ENCODE measurements at regions not wholly inside any gene's neighbourhood (a gene's known extent, or its start where the extent isn't known, plus 50 kb on each side); places are given as distances from the start of the nearest gene placed in this dataset.
"Not testable (repeated sequence)": the region's sequence is repeated elsewhere in the genome, so short reads cannot be mapped to it uniquely, and the experiment has no call there.

DNA sequence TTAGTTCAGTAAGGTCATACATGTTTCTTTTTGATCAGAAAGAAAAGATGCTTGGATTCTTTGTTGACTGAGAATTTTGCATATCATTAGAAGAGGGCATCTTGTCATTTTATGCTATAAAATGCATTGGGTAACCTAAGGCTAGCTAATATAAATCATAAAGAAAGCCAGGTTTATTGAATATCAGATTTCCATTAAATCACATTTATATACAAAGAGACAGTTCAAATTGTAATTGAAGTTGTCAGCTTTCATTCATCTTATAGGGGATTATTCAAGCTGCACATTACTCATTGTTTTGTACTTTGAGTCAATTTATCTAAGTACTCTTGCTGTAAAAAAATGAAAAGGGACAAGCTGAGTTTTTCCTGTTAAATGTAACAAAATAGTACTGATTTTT lies 259.1 kb upstream of the CDH12 start:
- Mint-ChIP-seq H3K4me1 (no peaks in the 10 kb centered on the region), H3K27ac (no peak overlapping the region), H3K27me3 (no peaks in the 10 kb centered on the region), H3K9me3 (peaks cover 0 to 17% of the 10 kb centered on the region in 2 donors), H3K4me3 (no peak overlapping the region)
- ATAC-seq, result no peak
- no peak for DNase-seq

DNA sequence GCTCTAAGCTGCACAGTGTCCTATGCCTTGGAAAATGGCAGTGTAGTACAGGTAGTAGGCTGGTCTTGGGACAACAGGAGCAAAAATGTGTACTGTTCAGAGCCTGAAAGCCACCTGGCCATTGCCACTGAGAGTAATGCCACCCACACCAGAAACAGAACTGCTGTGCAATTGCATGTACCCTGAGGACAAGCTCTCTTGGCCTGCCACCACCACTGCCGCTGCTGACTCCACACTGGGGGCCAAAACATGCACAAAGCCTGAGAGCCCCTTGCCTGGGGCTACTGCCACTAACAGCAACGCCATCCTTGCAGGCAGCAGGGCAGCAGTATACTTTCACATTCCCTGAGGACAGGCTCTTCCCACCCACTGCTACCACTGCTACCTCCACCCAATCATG lies 251.9 kb upstream of the CDH12 start:
- Mint-ChIP-seq H3K27ac (no peak overlapping the region), H3K27me3 (no peaks in the 10 kb centered on the region), H3K9me3 (peaks cover 11 to 32% of the 10 kb centered on the region in 2 donors), H3K4me3 (no peak overlapping the region), H3K4me1 (no peaks in the 10 kb centered on the region)
- DNase-seq (no peak), ATAC-seq (no peak)

DNA sequence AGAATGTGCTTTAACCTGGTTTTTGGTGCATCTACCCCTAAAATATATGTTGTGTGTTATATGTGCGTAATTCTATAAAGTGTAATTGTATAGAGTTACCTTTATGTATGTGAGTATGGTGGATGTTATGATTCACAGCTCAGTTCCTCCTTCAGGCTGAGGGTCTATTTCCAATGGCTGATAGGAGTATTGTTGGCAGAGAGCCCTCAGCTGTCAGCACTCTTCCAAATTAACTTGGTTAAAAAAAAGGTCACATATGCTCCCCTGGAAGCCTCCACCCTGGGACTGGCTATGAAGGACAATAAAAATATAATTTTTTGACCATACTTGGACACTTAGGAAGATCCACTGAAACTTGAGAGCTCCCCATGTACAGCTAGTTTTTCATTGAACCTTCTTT lies 250.4 kb upstream of the CDH12 start:
- Mint-ChIP-seq H3K9me3 (peaks cover 11 to 31% of the 10 kb centered on the region in 2 donors), H3K27me3 (no peaks in the 10 kb centered on the region), H3K4me3 (no peak overlapping the region), H3K4me1 (no peaks in the 10 kb centered on the region), H3K27ac (no peak overlapping the region)
- no peak for ATAC-seq
- no peak for DNase-seq

DNA sequence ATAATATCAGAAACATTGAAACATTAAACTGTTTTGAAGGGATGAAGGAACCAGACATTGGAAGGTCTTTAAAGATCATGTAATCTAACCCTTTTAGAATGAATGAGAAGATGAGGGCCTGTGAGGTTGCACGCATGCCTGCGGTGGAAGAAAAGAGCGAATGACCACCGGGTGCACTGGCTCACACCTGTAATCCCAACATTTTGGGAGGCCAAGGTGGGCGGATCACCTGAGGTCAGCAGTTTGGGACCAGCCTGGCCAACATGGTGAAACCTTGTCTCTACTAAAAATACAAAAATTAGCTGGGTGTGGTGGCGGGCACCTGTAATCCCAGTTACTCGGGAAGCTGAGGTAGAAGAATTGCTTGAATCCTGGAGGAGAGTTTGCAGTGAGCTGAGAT lies 242.3 kb upstream of the CDH12 start:
- H3K27me3 Mint-ChIP-seq, H3K4me1 Mint-ChIP-seq, H3K9me3 Mint-ChIP-seq, H3K4me3 Mint-ChIP-seq, H3K27ac Mint-ChIP-seq, DNase-seq, ATAC-seq: not testable (repeated sequence)

DNA sequence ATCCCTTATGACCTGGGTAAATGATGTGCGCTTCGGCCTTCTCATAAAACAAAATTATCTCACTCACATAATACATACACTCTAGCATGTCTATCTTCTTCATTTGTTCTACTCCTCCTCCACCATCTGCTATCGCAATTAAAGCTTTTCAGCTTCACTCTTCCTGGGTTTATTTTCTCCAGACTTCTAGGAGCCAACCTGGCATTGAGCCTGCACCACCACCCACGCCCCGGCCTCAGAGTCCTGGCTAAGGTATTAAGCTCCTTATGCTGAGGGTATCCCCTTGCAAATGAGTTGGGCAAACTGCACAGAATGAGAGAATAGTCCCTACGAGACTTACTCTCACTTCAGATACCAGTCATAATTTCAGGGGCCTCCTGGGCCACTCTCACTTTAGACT lies 236.1 kb upstream of the CDH12 start:
- no peak for ATAC-seq
- no peaks in the 10 kb centered on the region for H3K27me3 Mint-ChIP-seq

DNA sequence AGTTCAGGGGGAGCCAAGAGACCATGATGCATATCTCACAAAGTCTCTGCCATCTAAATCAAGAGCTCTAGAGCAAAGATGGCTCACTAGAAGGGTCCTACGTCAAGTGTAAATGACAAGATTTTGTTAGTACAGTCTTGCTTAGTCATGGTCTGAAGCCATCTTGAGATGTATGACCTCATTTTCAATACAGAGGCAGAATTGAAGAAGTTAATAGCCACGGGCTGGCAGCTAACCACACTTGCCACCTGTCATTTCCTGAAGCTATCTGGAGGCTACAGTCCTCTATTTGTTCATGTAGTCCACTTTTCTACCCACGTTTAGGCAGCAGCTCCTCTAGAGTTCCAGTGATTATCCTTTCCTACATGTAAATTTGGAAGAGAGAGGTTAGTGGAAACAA lies 231.7 kb upstream of the CDH12 start:
- Mint-ChIP-seq H3K4me3 (no peak overlapping the region), H3K4me1 (no peaks in the 10 kb centered on the region), H3K9me3 (peaks cover 7 to 18% of the 10 kb centered on the region in 2 donors), H3K27ac (no peak overlapping the region), H3K27me3 (no peaks in the 10 kb centered on the region)
- DNase-seq (no peak), ATAC-seq (no peak)

More for the DNA sequence above, 236.1 kb upstream of the CDH12 start:
- no peak for DNase-seq
- Mint-ChIP-seq H3K9me3 (peaks cover 7 to 18% of the 10 kb centered on the region in 2 donors), H3K4me1 (no peaks in the 10 kb centered on the region), H3K27ac (no peak overlapping the region), H3K4me3 (no peak overlapping the region)

DNA sequence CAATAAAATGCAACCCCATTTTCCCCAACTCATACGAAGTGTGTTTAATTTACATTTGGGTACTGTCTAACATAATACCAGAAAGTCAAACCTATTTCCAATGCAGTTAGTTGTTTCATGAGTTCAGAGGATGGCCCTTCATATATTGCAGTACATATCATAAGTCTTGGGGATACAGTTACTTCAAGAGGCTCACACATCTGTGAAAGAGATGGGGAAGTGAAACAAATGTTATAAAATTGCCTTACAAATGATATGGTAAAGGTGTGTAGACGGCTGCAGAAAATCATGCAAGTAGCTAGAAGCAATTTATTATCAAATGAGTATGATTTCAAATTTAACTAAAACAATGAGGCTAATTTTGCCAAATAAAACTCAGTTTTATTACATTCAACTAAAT lies 219.0 kb upstream of the CDH12 start:
- Mint-ChIP-seq H3K4me1 (no peaks in the 10 kb centered on the region), H3K9me3 (peaks cover 0 to 10% of the 10 kb centered on the region in 2 donors), H3K27me3 (no peaks in the 10 kb centered on the region), H3K27ac (no peak overlapping the region), H3K4me3 (no peak overlapping the region)
- DNase-seq (no peak), ATAC-seq (no peak)

DNA sequence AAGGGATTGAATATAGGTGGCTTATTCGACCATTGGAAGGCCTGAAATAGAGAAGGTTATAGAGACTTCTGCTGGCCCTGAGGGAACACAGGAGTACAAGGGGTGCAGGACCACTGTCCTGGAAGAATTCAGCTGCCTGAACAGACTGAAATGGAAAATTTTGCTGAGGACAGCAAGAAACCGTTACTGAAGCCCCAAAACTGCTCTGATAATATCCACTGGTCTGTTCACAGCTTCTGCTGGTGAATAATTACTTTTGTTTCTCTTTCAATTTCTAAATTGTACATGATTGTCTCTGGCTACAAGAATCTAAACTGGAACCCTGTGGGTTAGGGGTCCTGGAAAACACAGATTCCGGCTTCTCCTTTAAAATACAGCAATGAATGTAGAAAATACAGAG lies 218.5 kb upstream of the CDH12 start:
- H3K9me3 Mint-ChIP-seq, result peaks cover 3 to 5% of the 10 kb centered on the region in 2 donors
- no peak overlapping the region for H3K4me3 Mint-ChIP-seq
- no peaks in the 10 kb centered on the region for H3K4me1 Mint-ChIP-seq
- ATAC-seq (no peak), DNase-seq (no peak)
- no peak overlapping the region for H3K27ac Mint-ChIP-seq
- H3K27me3 Mint-ChIP-seq, result no peaks in the 10 kb centered on the region

DNA sequence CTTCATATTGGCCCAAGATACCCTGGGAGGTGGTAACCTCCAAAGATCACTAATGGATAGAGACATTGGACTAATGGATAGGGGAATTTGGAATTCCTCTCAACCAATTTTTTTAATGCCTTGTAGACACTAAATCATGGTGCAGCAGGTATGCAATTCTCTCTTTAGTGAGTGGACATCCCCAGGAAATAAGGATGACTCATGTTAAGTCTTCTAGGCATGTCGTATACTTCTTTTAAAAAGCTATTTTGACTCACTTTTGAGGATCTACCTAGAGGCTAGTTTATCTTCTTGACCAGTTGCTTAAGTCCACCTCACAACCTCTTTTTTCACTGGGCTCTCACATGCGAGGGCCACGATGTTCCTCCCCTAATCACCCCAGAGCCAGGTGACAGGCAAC lies 211.6 kb upstream of the CDH12 start:
- Mint-ChIP-seq H3K4me3 (no peak overlapping the region), H3K27me3 (no peaks in the 10 kb centered on the region), H3K4me1 (no peaks in the 10 kb centered on the region), H3K9me3 (peaks cover 4 to 5% of the 10 kb centered on the region in 2 donors), H3K27ac (no peak overlapping the region)
- ATAC-seq (no peak), DNase-seq (no peak)

DNA sequence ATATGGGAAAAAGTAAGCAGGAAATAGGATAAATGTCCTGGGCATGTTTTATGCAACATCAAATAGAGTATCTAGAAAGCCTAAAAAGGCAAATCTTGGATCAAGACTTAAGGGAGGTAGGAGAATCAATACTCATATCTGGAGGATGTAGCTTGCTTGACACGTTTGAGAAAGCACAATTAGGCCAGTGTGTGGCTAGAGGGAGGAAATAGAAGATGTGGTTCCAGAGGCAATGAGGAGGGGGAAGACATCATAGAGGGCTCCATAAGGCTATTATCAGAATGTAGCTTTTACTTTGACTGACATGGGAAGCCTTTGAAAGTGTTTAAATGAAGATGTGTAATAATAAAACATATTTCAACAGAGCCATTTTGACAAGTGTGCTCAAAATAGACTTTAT lies 200.7 kb upstream of the CDH12 start:
- no peak overlapping the region for H3K27ac Mint-ChIP-seq
- no peak overlapping the region for H3K4me3 Mint-ChIP-seq

DNA sequence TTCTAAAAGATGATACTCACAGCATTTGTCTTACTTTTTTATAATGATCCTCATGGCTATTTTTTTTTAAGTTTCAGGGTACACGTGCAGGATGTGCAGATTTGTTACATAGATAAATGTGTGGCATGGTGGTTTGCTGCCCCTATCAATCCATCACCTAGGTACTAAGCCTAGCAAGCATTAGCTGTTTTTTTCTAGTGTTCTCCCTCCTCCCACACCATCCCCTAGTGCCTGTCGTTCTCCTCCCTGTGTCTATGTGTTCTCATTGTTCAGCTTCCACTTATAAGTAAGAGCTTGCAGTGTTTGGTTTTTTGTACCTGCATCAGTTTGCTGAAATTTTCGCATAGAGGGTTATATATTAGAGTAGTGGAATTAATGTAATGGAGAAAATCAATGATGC lies 189.1 kb upstream of the CDH12 start:
- DNase-seq (no peak), ATAC-seq (no peak)
- Mint-ChIP-seq H3K4me3 (no peak overlapping the region), H3K27me3 (no peaks in the 10 kb centered on the region), H3K9me3 (peaks cover 0 to 10% of the 10 kb centered on the region in 2 donors), H3K4me1 (no peaks in the 10 kb centered on the region), H3K27ac (no peak overlapping the region)

More for the DNA sequence above, 200.7 kb upstream of the CDH12 start:
- H3K4me1 Mint-ChIP-seq, result no peaks in the 10 kb centered on the region
- no peaks in the 10 kb centered on the region for H3K27me3 Mint-ChIP-seq
- no peak for ATAC-seq
- H3K9me3 Mint-ChIP-seq, result peaks cover 0 to 18% of the 10 kb centered on the region in 2 donors
- DNase-seq, result no peak

DNA sequence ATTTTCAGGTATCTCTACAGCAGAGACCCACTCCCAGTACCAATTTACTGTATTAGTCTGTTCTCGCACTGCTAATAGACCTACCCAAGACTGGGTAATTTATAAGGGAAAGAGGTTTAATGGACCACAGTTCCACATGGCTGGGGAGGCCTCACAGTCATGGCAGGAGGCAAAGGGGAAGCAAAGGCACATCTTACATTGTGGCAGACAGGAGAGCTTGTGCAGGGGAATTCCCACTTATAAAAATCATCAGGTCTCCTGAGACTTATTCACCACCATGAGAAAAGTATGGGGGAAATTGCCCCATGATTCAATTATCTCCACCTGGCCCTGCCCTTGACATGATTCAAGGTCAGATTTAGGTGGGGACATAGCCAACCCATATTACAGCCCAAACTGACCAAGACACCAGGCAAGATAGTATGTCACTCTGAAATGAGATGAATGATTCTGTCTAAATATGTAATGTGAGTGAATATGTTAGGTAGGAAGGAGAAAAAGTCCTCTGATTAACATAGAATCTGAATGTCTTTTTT lies 182.5 kb upstream of the CDH12 start:
- Mint-ChIP-seq H3K27ac (no peak overlapping the region), H3K27me3 (no peaks in the 10 kb centered on the region), H3K4me3 (no peak overlapping the region), H3K9me3 (peaks cover 0 to 7% of the 10 kb centered on the region in 2 donors), H3K4me1 (no peaks in the 10 kb centered on the region)
- ATAC-seq (no peak), DNase-seq (no peak)

DNA sequence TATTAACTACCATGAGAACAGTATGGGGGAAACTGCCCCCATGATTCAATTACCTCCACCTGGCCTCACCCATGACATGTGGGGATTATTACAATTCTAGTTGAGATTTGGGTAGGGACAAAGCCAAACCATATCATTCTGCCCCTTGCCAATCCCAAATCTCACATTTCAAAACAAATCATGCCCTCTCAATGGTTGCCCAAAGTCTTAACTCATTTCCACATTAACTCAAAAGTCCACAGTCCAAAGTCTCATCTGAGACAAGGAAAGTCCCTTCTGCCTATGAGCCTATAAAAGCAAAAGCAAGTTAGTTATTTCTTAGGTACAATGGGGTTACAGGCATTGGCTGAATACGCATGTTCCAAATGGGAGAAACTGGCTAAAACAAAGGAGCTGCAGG lies 180.7 kb upstream of the CDH12 start:
- no peaks in the 10 kb centered on the region for H3K27me3 Mint-ChIP-seq
- DNase-seq, result no peak
- no peak overlapping the region for H3K27ac Mint-ChIP-seq
- no peak overlapping the region for H3K4me3 Mint-ChIP-seq
- H3K9me3 Mint-ChIP-seq, result peaks cover 0 to 7% of the 10 kb centered on the region in 2 donors
- ATAC-seq, result no peak
- no peaks in the 10 kb centered on the region for H3K4me1 Mint-ChIP-seq

DNA sequence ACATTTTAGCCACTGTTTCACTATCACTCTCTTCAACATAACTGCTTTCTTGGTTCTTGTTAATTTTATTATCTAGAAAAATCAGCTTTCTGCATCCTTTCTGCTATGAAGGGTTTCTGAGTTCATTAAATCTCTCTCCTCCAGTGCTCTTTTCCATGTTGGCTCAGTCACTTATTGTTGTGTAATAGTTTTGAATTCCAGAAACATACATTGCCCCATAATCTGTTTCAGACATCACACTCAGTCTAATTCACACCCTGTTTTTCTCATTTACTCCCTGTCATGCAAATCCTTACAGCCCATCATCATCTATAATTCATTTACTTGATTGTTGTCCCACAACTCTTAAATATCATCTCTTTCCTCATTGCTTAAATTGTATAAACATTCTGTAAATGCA lies 176.1 kb upstream of the CDH12 start:
- Mint-ChIP-seq H3K4me1 (no peaks in the 10 kb centered on the region), H3K27ac (no peak overlapping the region), H3K4me3 (no peak overlapping the region), H3K27me3 (no peaks in the 10 kb centered on the region), H3K9me3 (no peaks in the 10 kb centered on the region)
- DNase-seq, result no peak
- ATAC-seq, result no peak

DNA sequence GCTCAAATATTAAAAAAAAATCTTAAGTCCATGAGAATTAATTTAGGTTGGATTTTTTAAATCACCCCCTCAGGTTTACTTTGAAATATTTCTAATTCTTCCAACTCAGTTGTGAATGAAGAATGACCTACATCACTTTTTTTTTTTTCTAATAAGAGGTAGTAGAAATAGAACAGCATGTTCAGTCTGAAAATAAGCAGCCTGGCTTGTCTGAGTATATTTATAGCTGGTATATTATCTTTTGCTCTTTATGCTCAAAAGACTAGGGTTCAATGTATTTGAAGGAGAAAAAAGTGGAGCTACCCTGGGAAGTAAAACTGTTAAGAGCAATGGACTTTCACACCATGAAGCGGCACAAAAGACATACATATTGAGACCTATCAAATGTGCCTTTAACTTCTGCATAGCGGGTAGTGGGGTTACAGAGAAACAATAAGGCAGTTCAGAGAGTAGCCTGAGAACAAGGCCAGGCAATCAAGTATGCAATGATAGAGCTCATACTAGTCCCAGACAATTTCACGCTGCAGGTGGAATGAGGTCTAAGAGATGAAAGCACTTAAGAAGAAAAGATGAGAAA lies 175.4 kb upstream of the CDH12 start:
- no peaks in the 10 kb centered on the region for H3K27me3 Mint-ChIP-seq
- no peaks in the 10 kb centered on the region for H3K9me3 Mint-ChIP-seq
- H3K27ac Mint-ChIP-seq, result no peak overlapping the region
- ATAC-seq (no peak), DNase-seq (no peak)
- no peak overlapping the region for H3K4me3 Mint-ChIP-seq
- H3K4me1 Mint-ChIP-seq, result no peaks in the 10 kb centered on the region

DNA sequence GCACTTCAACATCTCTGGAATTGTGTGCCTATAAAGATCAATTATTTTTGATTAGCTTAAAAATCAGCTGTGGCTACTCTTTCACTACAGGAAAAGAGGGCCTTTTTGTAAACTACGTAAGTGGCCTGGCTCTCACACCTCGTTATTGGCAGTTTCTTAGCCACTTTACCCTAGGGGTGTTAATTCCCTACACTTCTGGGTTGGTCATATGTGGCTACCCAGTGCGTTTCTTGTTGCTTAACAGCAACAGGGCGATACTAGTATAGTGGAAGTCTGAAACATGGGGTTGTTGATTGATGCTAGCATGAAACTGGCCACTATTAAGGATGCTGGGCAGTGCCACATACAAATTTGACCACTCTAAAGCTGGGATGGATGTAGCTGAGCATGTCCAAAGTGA lies 174.7 kb upstream of the CDH12 start:
- Mint-ChIP-seq H3K27me3 (no peaks in the 10 kb centered on the region), H3K27ac (no peak overlapping the region), H3K4me3 (no peak overlapping the region), H3K4me1 (no peaks in the 10 kb centered on the region), H3K9me3 (no peaks in the 10 kb centered on the region)
- DNase-seq (no peak), ATAC-seq (no peak)

DNA sequence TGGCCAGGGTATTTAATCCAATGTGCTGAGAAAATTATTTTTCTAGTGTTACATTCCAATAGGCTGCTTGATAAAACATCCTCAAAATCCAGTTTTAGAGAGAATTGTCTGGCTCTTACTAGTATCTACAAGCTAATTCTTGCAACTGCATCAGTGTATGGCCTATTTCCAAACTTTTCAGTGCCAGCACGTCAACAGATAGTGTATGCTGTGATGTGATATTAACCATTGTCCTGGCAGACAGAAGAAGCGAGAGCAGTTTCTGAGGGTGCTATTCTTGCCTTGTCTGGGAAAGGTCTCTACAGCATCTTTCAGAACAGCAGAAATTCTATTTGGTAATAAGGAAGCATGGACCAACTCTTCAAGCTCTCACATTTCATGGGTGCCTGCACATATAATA lies 174.2 kb upstream of the CDH12 start:
- ATAC-seq (no peak), DNase-seq (no peak)
- H3K27me3 Mint-ChIP-seq, result no peaks in the 10 kb centered on the region
- H3K27ac Mint-ChIP-seq, result no peak overlapping the region
- no peaks in the 10 kb centered on the region for H3K9me3 Mint-ChIP-seq
- H3K4me3 Mint-ChIP-seq, result no peak overlapping the region
- no peaks in the 10 kb centered on the region for H3K4me1 Mint-ChIP-seq

Data from stimulated activated naive CD8-positive, alpha-beta T cell treated with anti-CD3 and anti-CD28 coated beads, Interleukin-15, amount 100 ng/mL, for 72 hours (primary cell).